ENCODE measurements at regions not wholly inside any gene's neighbourhood (a gene's known extent, or its start where the extent isn't known, plus 50 kb on each side); places are given as distances from the start of the nearest gene placed in this dataset.
A peak's percentile ranks its signal among the peaks of the same experiment; 100 is the strongest.

DNA sequence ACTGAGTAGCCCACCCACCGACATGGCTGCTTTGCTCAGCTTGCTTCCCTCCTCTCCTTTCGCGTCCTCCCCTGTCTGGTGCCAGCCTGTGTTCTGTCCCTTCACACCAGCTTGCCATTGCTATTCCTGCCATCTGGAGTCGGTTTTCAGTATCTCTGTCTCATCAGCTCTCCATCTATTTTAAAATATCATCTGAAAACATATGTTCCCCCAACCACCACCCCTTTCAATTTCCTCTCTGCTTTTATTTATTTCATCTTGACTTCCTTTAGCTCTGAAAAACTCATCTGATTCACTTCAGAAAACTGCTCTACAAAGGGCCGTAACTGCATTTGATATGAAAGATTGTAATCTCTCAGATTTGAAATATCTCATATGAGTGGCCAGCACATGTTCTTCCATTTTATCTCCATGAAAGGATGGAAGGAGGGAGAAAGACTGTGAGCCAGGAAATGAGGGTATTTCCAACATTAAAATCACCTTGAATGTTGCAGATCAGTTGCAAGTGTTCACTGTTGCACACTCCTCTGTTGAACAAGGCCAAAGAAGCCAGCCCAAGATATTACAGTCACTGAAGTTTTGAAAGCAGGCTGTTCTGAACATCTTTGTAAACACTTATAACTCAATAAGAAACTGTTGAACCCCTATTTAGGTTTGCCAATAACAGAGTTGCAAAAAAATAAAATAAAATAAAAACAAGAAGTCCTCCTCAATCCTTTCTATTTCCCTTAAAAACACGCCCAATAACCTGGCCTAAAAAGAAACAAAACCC lies 202.4 kb upstream of the NEBL start:
- no peak for DNase-seq (ENCODE audit: low read depth in 2 of 3, low spot score in 2 of 3)

DNA sequence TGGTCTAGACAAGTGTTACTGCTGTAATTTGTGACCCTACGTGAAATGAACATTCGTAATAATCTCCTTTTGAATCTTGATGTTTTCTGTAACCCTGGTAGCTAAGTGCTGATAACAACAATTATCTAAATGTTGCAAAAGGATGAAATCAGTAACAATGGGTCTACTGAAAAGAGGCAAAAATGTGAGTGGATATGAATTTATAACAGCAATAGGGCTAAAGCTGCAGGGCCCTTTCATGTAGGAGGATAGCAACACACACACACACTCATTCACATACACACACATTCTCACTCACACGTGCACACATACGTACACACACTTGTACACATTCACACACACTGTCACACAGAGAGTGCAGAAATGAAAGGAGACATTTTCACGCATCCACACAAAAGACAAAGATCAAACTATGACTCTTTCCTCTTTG lies 200.8 kb upstream of the NEBL start:
- no peak for DNase-seq (ENCODE audit: low read depth in 2 of 3, low spot score in 2 of 3)

DNA sequence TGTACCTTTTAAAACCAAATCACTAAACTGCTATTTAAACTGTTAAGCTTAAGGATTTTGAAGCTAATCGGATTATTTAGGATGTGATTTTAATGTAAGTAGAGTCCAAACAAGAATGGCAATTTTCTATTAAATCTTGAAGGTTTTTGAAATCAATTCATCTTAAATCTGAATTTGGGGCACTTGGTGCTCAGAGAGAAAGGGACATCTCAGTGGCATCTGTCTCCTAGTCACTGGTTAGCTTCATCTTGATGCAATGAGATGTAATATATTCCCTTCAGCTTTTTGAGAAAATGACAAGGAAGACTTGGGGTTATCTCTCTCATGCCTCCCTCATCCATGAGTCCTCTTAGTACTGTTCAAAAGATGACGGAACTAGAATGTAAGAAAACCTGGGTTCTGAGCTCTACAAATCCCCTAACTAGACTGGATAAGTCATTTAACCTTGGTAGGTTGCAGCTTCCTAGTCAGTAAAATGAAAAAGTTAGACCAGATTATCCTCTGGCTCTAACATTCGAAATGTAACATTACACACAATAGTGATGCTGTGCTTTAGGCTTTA lies 198.5 kb upstream of the NEBL start:
- DNase-seq (ENCODE audit: low read depth in 2 of 3, low spot score in 2 of 3): no peak

DNA sequence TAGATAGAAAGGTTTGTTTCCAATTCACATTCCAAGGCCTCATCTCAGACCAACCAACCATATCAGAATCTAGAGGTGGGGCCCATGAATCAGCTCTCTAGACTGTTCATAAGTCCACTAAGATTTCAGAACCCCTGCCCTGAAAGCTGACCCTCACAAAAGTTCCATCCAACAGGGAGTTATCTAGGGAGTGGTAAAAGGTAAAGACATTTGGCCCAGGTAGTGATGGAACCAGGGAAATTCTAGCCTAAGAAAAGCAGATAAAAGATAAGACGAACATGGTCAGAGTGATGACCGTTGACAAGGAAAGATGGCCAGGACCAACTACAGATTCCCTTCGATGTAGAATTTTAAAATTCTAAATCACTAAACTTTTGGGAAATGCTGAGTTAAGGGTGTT lies 198.0 kb upstream of the NEBL start:
- no peak for DNase-seq (ENCODE audit: low read depth in 2 of 3, low spot score in 2 of 3)

DNA sequence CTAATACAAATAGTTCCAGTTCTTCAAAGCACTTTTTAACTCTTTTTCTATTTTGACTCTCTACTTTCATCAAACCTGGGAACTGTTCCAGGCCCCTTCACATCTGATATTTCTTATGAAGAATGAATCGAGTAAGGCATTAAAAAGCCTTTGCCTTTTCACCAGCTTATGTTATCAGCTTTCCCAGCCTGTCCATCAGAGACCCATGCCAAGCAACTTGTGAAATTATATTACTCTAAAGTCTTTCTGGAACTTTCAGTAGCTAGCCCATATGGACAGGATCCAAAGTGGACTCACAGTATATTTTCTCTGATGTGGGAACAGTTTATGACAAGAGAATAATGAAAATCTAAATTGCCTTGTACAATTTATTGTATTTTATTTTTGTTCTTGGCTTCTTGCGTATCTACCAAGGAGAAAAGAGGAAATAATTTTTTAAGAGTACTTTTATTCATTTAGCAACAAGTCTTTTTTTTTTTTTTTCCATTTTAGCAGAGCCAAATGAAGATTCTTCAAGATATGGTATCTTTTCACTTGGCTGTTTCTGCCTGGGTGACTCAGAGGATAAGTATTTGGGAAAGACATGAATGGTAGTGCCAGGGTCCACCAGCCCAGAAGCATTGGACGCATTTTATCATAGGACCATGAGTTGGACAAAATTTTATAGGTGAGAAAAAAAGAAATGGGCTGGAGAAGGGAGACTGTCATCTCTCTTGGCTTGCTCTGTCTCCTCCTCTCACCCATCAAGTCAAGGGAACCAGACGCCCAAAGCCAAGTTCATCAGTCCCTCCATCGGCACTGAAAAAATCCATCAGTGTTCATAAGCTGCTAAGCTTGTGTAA lies 195.8 kb upstream of the NEBL start:
- DNase-seq (ENCODE audit: low read depth in 2 of 3, low spot score in 2 of 3): no peak

DNA sequence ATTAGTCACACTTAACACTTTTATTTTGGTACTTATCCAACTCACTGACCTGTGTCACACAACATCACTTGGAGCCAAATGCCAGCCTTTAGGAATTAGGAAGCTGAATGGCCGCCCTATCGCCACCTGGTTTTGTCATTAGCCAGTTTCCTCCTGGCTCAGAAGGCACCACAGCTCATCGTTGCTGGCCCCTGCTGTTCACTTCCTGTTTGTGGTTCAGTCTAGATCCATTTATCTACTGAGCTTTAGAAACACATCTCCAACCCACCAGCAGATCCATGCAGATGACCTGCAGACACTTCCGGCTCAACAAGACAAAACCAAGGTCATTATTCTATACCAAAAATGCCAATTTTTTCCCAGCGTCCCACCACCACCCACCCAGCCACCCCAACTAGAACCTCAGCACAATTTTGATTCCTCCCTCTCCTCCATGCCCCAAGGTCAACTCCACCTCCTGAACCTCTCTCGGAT lies 193.5 kb upstream of the NEBL start:
- no peak for DNase-seq (ENCODE audit: low read depth in 2 of 3, low spot score in 2 of 3)

DNA sequence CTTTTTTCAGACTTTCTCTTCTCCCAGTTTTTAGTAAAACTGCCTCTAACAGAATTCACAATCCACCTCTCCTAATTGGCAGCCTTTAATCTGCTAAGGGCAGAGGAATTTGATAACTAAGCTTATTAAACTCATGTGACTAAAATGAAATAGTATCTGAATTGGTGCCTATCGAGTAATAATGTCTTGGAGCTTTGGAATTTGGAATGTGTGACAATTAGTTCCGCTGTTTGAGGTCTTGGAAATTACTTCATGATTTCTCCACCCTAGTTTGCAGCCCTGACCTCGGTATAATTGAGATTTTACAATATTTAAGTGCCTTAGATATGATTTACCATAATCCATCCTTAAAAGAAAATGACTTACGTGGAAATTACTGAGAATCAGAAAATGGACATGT lies 190.4 kb upstream of the NEBL start:
- DNase-seq (ENCODE audit: low read depth in 2 of 3, low spot score in 2 of 3): no peak

DNA sequence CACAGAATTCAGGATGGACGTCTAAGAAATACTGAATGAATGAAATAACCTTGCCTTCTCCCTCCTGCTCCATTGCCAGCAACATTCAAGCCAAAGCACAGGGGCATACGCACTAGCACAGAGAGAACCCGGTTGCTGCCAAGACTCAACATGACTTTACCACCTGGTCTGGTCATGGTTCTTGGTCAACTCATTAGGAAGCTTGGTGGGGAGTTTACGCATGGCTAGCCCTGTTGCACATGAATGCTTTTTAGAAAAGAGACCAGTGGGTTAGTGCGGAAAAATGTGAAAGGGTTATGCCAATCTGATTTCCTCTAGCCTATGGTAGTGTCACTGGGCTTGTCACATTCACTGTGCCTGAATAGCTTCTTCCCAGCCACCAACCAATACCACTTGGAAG lies 187.6 kb upstream of the NEBL start:
- no peak for DNase-seq (ENCODE audit: low read depth in 2 of 3, low spot score in 2 of 3)

DNA sequence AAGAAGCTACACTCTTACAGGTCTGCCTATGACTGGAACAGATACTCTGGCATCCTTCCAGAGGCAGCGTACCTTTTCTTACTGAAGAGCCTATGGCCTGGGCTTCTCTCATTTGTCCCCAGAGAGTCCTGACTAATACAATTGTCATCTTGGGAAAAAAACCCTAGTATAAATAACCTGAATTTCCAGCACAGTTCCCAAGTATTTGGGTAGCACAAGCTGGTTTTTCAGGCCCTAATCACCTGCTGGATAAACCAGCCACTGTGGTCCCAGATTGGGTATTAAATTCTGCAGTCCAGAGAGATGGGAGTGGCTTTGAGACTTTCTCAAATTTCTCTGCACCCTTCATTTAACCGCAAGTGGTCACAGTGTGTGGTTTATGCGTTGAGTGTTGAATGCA lies 186.8 kb upstream of the NEBL start:
- no peak for DNase-seq (ENCODE audit: low read depth in 2 of 3, low spot score in 2 of 3)

DNA sequence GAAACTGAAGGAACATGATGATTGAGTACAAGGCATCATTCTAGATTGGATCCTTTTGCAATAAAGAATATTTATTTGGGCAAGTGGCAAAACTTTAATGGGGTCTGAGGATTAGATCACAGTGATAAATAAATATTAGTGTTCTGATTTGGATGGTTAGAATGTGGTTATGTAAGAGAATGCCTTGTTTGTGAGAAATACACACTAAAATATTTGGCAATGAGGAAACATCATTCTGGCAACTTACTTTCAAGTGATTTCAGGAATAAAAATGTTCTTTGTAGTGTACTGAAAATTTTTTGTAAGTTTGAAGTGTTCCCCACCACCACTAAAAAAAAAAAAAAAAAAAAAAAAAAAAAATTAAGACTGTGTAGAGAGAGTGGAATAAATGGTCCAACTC lies 185.1 kb upstream of the NEBL start:
- no peak for DNase-seq (ENCODE audit: low read depth in 2 of 3, low spot score in 2 of 3)

DNA sequence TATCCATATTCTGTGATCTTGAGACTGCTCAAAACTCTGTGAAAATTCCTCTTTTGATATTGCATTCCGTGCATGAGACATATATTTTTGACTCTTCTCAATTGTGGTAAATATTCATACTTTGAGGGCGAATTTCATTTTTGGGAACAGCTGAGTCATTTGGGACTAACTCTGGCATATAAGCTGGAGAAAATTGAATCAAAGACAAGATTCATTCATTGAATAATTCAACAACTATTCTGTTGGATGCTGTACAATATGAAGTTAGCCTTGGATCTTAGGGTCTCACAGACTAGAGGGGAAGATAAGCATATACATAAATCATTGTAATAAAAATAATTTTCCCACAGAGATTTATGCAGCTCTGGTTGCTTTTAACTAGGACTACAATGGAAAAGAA lies 183.2 kb upstream of the NEBL start:
- DNase-seq (ENCODE audit: low read depth in 2 of 3, low spot score in 2 of 3): no peak

DNA sequence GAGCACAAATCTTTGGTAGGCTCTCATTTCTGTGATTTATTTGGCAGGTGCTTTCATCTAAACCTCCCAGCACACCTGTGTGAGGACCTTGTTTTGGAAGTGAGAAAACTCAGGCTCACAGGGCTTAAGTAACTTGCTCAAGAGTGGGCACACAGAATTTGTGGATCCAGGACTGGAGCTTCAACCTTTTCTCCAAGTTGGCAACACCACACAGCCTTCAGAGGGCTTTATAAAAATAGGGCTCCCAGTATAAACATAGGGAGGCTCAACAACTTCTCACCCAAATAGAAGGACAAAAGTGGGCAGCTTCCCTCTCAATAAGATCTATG lies 182.2 kb upstream of the NEBL start:
- no peak for DNase-seq (ENCODE audit: low read depth in 2 of 3, low spot score in 2 of 3)

DNA sequence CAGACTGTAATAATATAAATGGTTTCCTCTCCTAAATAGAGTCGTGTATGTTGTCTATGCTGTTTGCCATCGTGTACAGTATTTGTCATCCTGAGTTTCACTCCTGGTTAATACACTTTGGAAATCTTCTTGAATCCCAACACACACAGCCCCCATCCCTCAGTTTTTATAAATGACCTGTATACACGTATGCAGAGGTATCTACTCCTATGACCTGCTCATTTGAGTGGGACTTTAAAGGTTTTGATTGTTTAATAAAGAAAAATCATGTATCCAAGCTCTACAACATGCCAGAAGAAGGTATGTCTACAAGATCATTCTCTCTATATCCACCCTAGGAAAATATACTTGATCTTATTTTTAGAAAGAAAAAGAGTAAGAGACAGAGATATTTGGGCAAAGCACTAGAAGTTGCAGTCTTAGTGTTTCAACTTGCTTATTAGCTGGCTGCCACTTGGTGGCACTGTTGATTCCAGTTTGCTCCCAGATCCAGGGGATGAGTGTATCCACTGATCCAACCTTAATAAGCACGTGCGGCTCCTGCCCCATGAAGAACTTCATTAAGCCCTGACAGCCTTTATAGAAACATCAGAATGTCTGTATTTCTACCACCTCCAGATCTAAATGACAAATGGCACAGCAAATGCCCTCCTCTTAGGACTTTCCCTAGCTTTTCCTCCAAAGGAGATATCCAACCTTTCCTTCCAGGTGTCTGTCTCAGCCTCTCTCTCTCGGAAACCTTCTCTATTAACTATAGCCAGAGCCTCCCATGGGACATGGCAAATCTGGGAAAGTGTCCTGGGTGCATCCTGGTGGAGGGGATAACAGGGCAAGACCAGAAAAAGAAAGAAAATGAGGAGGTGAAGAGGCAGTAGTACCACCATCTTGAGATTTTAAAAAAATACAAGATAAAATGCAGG lies 181.6 kb upstream of the NEBL start:
- peak in 1 of 3 experiments; percentile 1 for DNase-seq (ENCODE audit: low read depth in 2 of 3, low spot score in 2 of 3)

DNA sequence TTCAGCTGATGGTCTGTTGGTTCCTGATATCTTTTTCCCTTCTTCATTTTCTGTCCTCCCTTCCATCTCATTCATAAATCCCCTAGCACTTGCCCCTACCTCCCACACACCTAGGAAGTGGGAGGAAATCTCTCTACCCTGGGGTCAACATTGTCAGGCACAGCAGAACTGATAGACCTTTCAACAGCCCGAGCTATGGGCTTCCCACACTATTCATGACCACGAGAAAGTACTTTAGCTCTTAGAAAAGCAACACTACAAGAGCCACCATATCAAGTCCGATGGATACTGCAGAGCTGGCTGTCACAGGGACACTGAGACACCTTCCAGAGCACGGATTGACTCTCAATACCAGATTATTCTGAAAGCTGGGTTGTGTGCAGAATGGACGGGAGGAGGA lies 180.6 kb upstream of the NEBL start:
- DNase-seq (ENCODE audit: low read depth in 2 of 3, low spot score in 2 of 3): no peak

DNA sequence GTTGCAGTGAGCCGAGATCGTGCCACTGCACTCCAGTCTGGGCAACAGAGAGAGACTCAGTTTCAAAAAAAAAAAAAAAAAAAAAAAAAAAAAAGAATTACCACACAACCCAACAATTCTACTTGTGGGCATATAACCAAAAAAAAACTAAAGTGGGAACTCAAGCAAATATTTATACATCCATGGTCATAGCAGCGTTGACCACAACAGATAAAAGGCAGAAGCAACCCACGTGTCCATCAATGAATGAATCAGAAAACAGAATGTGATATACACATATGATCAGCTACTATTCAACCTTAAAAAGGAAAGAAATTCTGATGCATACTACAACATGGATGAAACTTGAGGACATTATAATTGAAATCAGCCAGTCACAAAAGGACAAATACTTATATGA lies 179.3 kb upstream of the NEBL start:
- no peak for DNase-seq (ENCODE audit: low read depth in 2 of 3, low spot score in 2 of 3)

DNA sequence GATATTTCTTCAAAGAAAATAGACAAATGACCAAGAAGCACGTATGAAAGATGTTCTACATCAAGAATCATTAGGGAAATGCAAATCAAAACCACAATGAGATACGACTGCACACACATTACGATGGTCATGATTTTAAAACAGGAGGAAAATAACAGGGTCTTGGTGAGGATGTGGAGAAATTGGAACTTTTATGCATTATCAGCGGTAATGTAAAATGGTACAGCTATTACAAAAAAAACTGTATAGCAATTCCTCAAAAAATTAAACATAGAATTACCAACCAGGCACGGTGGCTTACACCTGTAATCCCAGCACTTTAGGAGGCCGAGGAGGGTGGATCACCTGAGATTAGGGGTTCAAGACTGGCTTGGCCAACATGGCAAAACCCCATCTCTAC lies 178.8 kb upstream of the NEBL start:
- DNase-seq (ENCODE audit: low read depth in 2 of 3, low spot score in 2 of 3): no peak

DNA sequence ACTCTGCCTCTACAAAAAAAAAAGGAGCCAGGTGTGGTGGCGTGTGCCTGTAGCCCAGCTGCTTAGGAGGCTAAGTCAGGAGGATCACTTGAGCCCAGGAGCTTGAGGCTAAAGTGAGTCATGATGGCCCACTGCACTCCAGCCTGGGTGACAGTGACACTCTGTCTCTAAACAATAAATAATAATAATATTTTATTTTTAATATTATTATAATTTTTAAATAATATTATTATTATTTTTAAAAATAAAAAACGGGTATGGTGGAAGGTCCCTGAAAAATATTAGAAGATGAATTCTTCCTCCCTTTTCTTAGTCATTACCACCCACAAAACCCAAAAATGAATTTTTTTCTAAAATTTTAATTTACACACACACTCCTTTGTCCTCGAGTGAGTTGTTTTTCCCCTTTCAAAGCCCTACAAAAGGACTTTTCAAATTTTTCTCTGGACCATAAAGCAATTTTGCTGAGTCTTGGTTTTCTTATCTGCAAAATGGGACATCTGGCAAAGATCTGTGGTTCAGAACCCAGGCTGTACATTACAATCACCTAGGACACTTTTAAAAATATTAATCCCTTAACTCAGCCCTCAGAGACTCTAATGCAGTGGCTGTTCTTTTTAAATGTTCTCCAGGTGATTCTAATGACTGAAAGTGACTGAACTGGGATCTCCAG lies 174.0 kb upstream of the NEBL start:
- DNase-seq (ENCODE audit: low read depth in 2 of 3, low spot score in 2 of 3): no peak

DNA sequence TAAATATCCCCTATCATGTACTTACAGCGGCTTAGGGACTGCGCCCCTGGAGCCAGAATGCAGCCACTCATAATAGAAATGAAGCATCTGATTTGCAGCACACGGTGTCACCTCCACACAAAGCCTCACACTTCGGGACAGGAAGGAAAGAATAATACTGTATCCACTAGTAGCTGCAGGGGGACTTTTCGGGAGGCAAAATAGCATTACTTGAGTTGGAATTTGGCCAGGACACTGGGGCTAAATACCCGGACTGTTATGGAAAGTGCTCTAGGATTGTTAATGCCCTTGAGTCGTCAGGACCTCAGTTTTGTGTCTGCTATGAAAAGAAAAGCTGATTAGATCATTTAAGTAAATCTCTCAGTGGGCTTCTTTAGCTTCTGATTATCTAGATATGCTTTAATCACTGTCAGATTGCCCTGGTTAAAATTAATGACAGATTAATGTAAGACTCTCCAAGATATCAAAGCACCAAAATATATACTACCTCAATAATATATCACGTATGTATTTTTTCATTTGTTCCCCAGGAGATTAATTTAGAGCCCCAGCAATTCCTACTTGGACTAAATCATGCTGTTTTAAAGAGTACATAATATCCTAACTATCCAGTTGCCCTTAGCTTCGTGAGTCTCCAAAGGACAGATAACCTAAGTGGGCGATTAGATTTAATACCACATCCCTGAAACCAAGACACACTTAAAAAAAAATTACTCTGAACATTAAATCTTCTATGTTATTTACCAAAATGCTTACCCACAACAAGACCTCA lies 173.0 kb upstream of the NEBL start:
- DNase-seq (ENCODE audit: low read depth in 2 of 3, low spot score in 2 of 3): no peak

DNA sequence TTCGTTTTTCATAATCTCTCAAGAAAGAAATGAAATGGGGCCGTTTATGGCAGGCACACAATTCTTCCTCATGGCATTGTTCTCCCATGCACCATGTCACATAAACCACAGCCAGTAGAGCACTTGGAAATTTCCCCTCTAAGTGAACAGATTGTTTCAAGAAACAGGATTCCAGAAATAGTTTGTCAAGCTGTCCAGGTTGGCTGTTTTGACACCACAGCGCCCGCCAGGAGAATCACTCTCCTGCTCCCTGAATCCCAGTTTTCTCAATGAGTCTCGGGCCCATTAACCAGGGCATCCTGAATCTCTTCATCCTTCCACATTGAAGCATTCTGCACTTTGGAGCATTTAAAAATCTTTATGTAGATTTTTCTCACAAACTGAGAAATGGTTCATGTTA lies 172.2 kb upstream of the NEBL start:
- no peak for DNase-seq (ENCODE audit: low read depth in 2 of 3, low spot score in 2 of 3)
